Testis (tissue), 2 donors: ENCODE measurements at regions not wholly inside any gene's neighbourhood (a gene's known extent, or its start where the extent isn't known, plus 50 kb on each side); places are given as distances from the start of the nearest gene placed in this dataset.

Experiments used
- DNase-seq: peaks from one replicate; pipeline ENCODE4 v3.0.0-alpha.2; 2019
- H3K27ac ChIP-seq, 2 donors: fragments of 200-600 bp; sonication (generic); one replicate each; pipeline ENCODE4 v1.5.1; 2019
- H3K27me3 ChIP-seq: fragments of 200-600 bp; sonication (generic); one replicate; pipeline ENCODE4 v1.5.1; 2019
- H3K36me3 ChIP-seq: fragments of 200-600 bp; sonication (generic); one replicate; pipeline ENCODE4 v1.5.1; 2017; ENCODE audit warnings: low read depth; ENCODE audit errors: missing control alignments
- H3K4me1 ChIP-seq: fragments of 200-600 bp; sonication (generic); one replicate; pipeline ENCODE4 v1.5.1; 2019
- H3K4me3 ChIP-seq, 2 donors: fragments of 200-600 bp; sonication (generic); one replicate each; pipeline ENCODE4 v1.5.1; 2017 to 2019
- H3K9me3 ChIP-seq: fragments of 200-600 bp; sonication (generic); one replicate; pipeline ENCODE4 v1.5.1; 2017
- POLR2A ChIP-seq: fragments of 450-650 bp; IDR thresholded peaks from one replicate; pipeline ENCODE4 v1.6.1; 2017; ENCODE audit warnings: antibody characterized with exemption, mild to moderate bottlenecking, moderate library complexity
- WGBS, 2 donors: methylation state at CpG; one replicate each; pipeline ENCODE4 v1.1.5; 2018; 5-methylcytosine and 5-hydroxymethylcytosine counted together
- intact Hi-C: fragments of 100-400 bp; cut with DNase I; formaldehyde crosslinking; loops from one replicate; pipeline ENCODE4 v1.15.1; 2023; ENCODE audit warnings: low total_unique reads
- TF ChIP-seq, protein P1 (sequence below), 3 experiments: fragments of 450-650 bp in 2 of 3; fragments of 200-600 bp in 1 of 3; sonication (generic) in 1 of 3; IDR thresholded peaks; one replicate each; pipeline ENCODE4 v1.5.1; 2016 to 2019; ENCODE audit warnings: antibody characterized with exemption in 3 of 3, mild to moderate bottlenecking in 2 of 3, moderate library complexity in 1 of 3

DNA sequence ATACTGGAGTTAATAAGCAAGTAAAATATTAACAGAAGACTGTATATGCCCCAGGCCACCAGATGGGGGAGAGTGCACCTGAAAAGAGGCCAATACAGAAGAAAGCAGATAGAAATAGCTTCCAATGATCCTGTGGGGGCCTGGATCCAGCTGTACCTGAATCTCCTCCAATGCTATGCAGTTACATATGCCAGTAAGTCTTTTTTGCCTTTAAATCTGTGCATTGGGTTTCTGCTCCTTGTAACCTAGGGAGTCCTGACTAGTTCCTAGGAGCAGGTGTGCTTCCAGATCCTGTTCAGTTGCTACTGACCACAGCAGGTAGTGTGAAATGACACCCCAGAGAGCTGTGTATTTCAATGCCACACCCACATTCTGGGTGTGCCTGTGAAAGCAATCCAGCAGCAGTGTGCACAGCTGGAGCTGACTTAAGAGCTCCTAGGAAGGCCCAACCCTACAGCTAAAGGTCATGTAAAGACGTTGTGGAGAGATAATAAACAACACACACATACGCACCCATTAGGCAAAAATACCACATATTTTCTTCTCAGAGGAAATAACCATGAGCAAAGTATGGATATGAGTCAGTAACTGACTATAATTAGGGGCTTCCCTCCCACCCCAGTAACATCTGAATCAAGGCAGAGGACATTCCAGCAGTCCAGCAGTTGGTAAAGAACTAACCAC is 62.2 kb upstream of the AKAP13 start:
- 67 to 71% methylated on average over 2 of the region's 2 CpGs for WGBS, 2 donors
- Histone ChIP-seq H3K4me3 (no peak overlapping the region), H3K36me3 (no peaks in the 10 kb centered on the region), H3K9me3 (no peaks in the 10 kb centered on the region), H3K27me3 (no peaks in the 10 kb centered on the region), H3K4me1 (no peaks in the 10 kb centered on the region), H3K27ac (no peak overlapping the region)
- no peak for TF ChIP-seq POLR2A
- TF ChIP-seq, protein P1, sequence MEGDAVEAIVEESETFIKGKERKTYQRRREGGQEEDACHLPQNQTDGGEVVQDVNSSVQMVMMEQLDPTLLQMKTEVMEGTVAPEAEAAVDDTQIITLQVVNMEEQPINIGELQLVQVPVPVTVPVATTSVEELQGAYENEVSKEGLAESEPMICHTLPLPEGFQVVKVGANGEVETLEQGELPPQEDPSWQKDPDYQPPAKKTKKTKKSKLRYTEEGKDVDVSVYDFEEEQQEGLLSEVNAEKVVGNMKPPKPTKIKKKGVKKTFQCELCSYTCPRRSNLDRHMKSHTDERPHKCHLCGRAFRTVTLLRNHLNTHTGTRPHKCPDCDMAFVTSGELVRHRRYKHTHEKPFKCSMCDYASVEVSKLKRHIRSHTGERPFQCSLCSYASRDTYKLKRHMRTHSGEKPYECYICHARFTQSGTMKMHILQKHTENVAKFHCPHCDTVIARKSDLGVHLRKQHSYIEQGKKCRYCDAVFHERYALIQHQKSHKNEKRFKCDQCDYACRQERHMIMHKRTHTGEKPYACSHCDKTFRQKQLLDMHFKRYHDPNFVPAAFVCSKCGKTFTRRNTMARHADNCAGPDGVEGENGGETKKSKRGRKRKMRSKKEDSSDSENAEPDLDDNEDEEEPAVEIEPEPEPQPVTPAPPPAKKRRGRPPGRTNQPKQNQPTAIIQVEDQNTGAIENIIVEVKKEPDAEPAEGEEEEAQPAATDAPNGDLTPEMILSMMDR (IDR thresholded peaks at IDR 0.05) = no peak
- intact Hi-C loops = no loop called here
- DNase-seq = no peak

DNA sequence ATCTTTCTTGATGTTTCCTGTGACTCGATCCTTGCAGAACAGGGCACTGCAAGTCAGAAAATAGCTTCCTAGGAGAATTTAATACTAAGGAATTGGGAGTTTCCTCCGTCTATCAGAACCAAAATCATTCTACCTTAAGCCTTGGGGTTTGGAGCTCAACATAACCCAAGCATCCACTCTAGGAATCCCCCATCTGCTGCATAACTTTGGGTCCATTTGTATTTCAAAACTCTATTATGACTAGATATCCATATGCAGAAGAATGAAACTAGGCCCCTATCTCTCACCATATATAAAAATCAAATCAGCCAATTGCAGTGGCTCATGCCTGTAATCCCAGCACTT is 61.7 kb upstream of the AKAP13 start:
- no peak for DNase-seq
- no peaks in the 10 kb centered on the region for H3K27me3 ChIP-seq
- WGBS, 2 donors = 92 to 97% methylated on average over 2 of the region's 2 CpGs
- intact Hi-C loops = no loop called here
- H3K36me3 ChIP-seq = no peaks in the 10 kb centered on the region
- no peak overlapping the region for H3K27ac ChIP-seq
- H3K4me3 ChIP-seq = no peak overlapping the region
- TF ChIP-seq POLR2A = no peak
- TF ChIP-seq, protein P1 (IDR thresholded peaks at IDR 0.05) = no peak
- H3K9me3 ChIP-seq = no peaks in the 10 kb centered on the region
- H3K4me1 ChIP-seq = no peaks in the 10 kb centered on the region

DNA sequence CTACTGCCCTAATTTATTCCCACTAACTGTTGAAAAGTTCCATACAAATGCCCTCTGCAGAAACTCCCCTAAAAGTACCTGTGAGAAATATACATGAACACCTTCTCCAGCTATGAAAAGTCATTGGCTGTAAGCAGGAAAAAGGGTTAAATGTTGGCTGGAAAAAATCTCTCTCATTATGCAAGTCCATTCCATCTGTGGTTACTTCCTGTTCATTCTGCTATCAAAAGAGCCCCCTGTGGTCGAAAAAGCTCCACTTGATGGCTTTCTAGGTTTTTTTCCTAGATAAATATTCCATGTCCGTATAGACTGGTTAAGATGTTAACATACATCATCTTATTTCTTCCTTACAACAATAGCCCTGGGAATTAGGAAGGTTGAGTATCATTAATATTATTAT is 56.2 kb upstream of the AKAP13 start:
- intact Hi-C loops = no loop called here
- no peak overlapping the region for H3K27ac ChIP-seq
- DNase-seq = no peak
- H3K36me3 ChIP-seq = no peaks in the 10 kb centered on the region
- H3K4me3 ChIP-seq = no peak overlapping the region
- H3K4me1 ChIP-seq = no peaks in the 10 kb centered on the region
- TF ChIP-seq, protein P1 (IDR thresholded peaks at IDR 0.05) = no peak
- no peak for TF ChIP-seq POLR2A
- H3K27me3 ChIP-seq = no peaks in the 10 kb centered on the region
- WGBS, 2 donors = 33 to 39% methylated on average over 2 of the region's 2 CpGs
- H3K9me3 ChIP-seq = no peaks in the 10 kb centered on the region

DNA sequence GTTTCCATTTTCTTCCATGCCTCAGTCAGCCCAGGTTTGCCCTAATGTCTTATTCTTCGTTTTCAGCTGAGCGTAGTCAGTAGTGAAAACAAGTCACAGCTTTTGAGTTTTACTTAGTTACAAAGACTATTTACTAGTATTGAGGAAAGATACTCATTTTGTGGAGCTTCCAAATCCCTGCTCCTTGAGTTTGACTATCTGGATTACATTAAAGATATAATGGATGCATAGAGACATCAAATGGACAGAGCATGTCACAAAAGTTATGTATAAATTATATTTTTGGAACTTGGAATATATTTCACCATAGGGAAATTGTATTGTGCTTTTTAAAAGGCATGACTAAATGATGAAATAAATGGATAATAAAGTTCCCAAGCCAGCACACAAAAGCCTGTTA is 54.6 kb upstream of the AKAP13 start:
- no peaks in the 10 kb centered on the region for H3K27me3 ChIP-seq
- H3K4me3 ChIP-seq = no peak overlapping the region
- DNase-seq = no peak
- 91 to 93% methylated on average over 2 of the region's 2 CpGs for WGBS, 2 donors
- H3K36me3 ChIP-seq = no peaks in the 10 kb centered on the region
- H3K4me1 ChIP-seq = peaks cover 4% of the 10 kb centered on the region
- H3K9me3 ChIP-seq = no peaks in the 10 kb centered on the region
- intact Hi-C loops = no loop called here
- no peak overlapping the region for H3K27ac ChIP-seq
- TF ChIP-seq, protein P1 (IDR thresholded peaks at IDR 0.05) = no peak
- no peak for TF ChIP-seq POLR2A

DNA sequence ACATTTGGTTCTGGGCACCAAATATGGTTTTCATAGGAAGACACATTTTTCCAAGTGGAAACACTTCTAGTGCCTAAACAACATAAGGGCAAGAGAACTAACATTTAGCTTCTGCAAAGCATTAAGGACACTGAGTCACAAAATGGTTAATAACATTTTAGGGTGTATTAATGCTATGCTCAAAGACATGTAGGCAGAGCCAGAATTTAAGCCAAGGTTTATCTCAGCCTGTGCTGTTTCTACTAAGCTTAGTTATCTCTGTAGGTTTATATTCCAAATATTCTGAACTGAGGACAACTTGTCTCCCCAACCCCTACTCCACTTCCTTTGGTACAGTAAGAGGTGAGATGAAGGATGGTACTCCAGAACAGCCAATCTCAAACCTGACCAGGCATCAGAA is 54.1 kb upstream of the AKAP13 start:
- intact Hi-C loops = no loop called here
- no peak for DNase-seq

More for the DNA sequence above, 54.1 kb upstream of the AKAP13 start:
- peaks cover 4% of the 10 kb centered on the region for H3K4me1 ChIP-seq
- no peaks in the 10 kb centered on the region for H3K36me3 ChIP-seq
- no peak overlapping the region for H3K27ac ChIP-seq
- no peaks in the 10 kb centered on the region for H3K9me3 ChIP-seq
- H3K27me3 ChIP-seq = no peaks in the 10 kb centered on the region
- TF ChIP-seq, protein P1 (IDR thresholded peaks at IDR 0.05) = no peak
- TF ChIP-seq POLR2A = no peak
- H3K4me3 ChIP-seq = no peak overlapping the region
